Mesenchymal stem cell (in vitro differentiated cells and primary cell): ENCODE measurements at regions not wholly inside any gene's neighbourhood (a gene's known extent, or its start where the extent isn't known, plus 50 kb on each side); places are given as distances from the start of the nearest gene placed in this dataset.
"Not testable (repeated sequence)": the region's sequence is repeated elsewhere in the genome, so short reads cannot be mapped to it uniquely, and the experiment has no call there.

Source experiments
- DNase-seq: peaks from one replicate; pipeline ENCODE4 v3.0.0-alpha.2; 2013
- H2AFZ ChIP-seq: one replicate; pipeline ENCODE4 v1.6.1; 2013; ENCODE audit warnings: low read depth, mild to moderate bottlenecking, control low read depth, inconsistent platforms, low read length, moderate library complexity
- H2AK5ac ChIP-seq: 2 replicates; pipeline ENCODE4 v1.6.1; 2013; ENCODE audit warnings: low read length, moderate library complexity, mild to moderate bottlenecking, inconsistent platforms; ENCODE audit not compliant: severe bottlenecking
- H2BK120ac ChIP-seq: one replicate; pipeline ENCODE4 v1.6.1; 2013; ENCODE audit warnings: low read depth, mild to moderate bottlenecking, inconsistent platforms, low read length, moderate library complexity
- H2BK12ac ChIP-seq, 2 experiments: one replicate each; pipeline ENCODE4 v1.6.1; 2013; ENCODE audit warnings: inconsistent platforms in 2 of 2, low read length in 2 of 2, mild to moderate bottlenecking in 2 of 2, moderate library complexity in 2 of 2, control low read depth in 1 of 2
- H2BK15ac ChIP-seq: one replicate; pipeline ENCODE4 v1.6.1; 2013; ENCODE audit warnings: mild to moderate bottlenecking, low read depth, inconsistent platforms; ENCODE audit not compliant: poor library complexity, severe bottlenecking
- H2BK5ac ChIP-seq: 2 replicates; pipeline ENCODE4 v1.6.1; 2013; ENCODE audit warnings: low read depth, mild to moderate bottlenecking, low read length, control low read depth, inconsistent platforms; ENCODE audit not compliant: poor library complexity, severe bottlenecking
- H3K14ac ChIP-seq, 2 experiments: one replicate each; pipeline ENCODE4 v1.6.1; 2013; ENCODE audit warnings: inconsistent platforms in 2 of 2, low read length in 2 of 2, control low read depth in 1 of 2, mild to moderate bottlenecking in 1 of 2, moderate library complexity in 1 of 2
- H3K18ac ChIP-seq, 2 experiments: one replicate each; pipeline ENCODE4 v1.6.1; 2013; ENCODE audit warnings: inconsistent platforms in 2 of 2, low read length in 2 of 2, control low read depth in 1 of 2, low read depth in 1 of 2, mild to moderate bottlenecking in 1 of 2
- H3K23ac ChIP-seq, 2 experiments: one replicate each; pipeline ENCODE4 v1.6.1; 2013; ENCODE audit warnings: inconsistent platforms in 2 of 2, low read length in 2 of 2, mild to moderate bottlenecking in 2 of 2, moderate library complexity in 2 of 2, control low read depth in 1 of 2
- H3K27ac ChIP-seq: 2 replicates; pipeline ENCODE4 v1.5.1; 2013; ENCODE audit warnings: mild to moderate bottlenecking, moderate library complexity, low read length, control low read depth, inconsistent platforms; ENCODE audit not compliant: poor library complexity, severe bottlenecking
- H3K27me3 ChIP-seq, 2 experiments: 2 replicates each; pipeline versions ENCODE4 v1.6.1 to v1.7.0; 2013; ENCODE audit warnings: low read length in 2 of 2, mild to moderate bottlenecking in 2 of 2, moderate library complexity in 2 of 2, control low read depth in 1 of 2, inconsistent platforms in 1 of 2; ENCODE audit not compliant: control insufficient read depth in 1 of 2, insufficient read depth in 1 of 2
- H3K36me3 ChIP-seq, 2 experiments: 2 replicates each; pipeline versions ENCODE4 v1.6.1 to v1.7.0; 2013; ENCODE audit warnings: low read length in 2 of 2, control low read depth in 1 of 2, inconsistent platforms in 1 of 2, low read depth in 1 of 2, mild to moderate bottlenecking in 1 of 2; ENCODE audit not compliant: insufficient read depth in 2 of 2, control insufficient read depth in 1 of 2
- H3K4ac ChIP-seq, 2 experiments: one replicate each; pipeline ENCODE4 v1.6.1; 2013; ENCODE audit warnings: inconsistent platforms in 2 of 2, low read length in 2 of 2, mild to moderate bottlenecking in 2 of 2, moderate library complexity in 2 of 2, control low read depth in 1 of 2, low read depth in 1 of 2
- H3K4me1 ChIP-seq: 2 replicates; pipeline ENCODE4 v1.6.1; 2013; ENCODE audit warnings: low read depth, low read length, control low read depth; ENCODE audit not compliant: control insufficient read depth, insufficient read depth
- H3K4me2 ChIP-seq: 2 replicates; pipeline ENCODE4 v1.6.1; 2013; ENCODE audit warnings: low read length, mild to moderate bottlenecking, inconsistent platforms; ENCODE audit not compliant: poor library complexity, severe bottlenecking
- H3K4me3 ChIP-seq, 2 experiments: 2 replicates each; pipeline versions ENCODE4 v1.5.1 to v1.7.0; 2013; ENCODE audit warnings: low read length in 2 of 2, mild to moderate bottlenecking in 2 of 2, control low read depth in 1 of 2, low read depth in 1 of 2; ENCODE audit not compliant: insufficient read depth in 1 of 2
- H3K79me1 ChIP-seq: replicated peaks from 2 replicates; pipeline ENCODE4 v1.6.1; 2013; ENCODE audit warnings: mild to moderate bottlenecking, control low read depth, low read length, inconsistent platforms; ENCODE audit not compliant: poor library complexity, severe bottlenecking
- H3K9ac ChIP-seq: 2 replicates; pipeline ENCODE4 v1.7.0; 2013; ENCODE audit warnings: mild to moderate bottlenecking, low read length, moderate library complexity
- H3K9me3 ChIP-seq: 2 replicates; pipeline ENCODE4 v1.7.0; 2013; ENCODE audit warnings: mild to moderate bottlenecking, low read length; ENCODE audit not compliant: control insufficient read depth
- H4K8ac ChIP-seq: one replicate; pipeline ENCODE4 v1.6.1; 2013; ENCODE audit warnings: inconsistent platforms, mild to moderate bottlenecking, low read length, moderate library complexity
- H4K91ac ChIP-seq: one replicate; pipeline ENCODE4 v1.6.1; 2013; ENCODE audit warnings: mild to moderate bottlenecking, low read length, inconsistent platforms
- WGBS: methylation state at CpG from one replicate; pipeline ENCODE4 v1.1.7; 2013; ENCODE audit warnings: mixed read lengths; 5-methylcytosine and 5-hydroxymethylcytosine counted together

- H4K8ac ChIP-seq, H3K4me3 ChIP-seq, H3K27me3 ChIP-seq, H2BK5ac ChIP-seq, H3K23ac ChIP-seq, H3K14ac ChIP-seq, H2BK15ac ChIP-seq, H3K9ac ChIP-seq, H2BK12ac ChIP-seq, H4K91ac ChIP-seq, H2AFZ ChIP-seq, H3K4me1 ChIP-seq, H2AK5ac ChIP-seq, H3K27ac ChIP-seq, DNase-seq, H2BK120ac ChIP-seq, H3K79me1 ChIP-seq, H3K18ac ChIP-seq, H3K4ac ChIP-seq, H3K36me3 ChIP-seq, H3K4me2 ChIP-seq: not testable (repeated sequence)
- H3K9me3 ChIP-seq: peaks cover 23% of the 10 kb centered on the region
- WGBS: no CpG with 5 or more reads among the region's 1 CpG
Observed at GRCh38 chr6:67879928-67880327, 755.2 kb upstream of the ADGRB3 start.

- no CpG with 5 or more reads among the region's 1 CpG for WGBS
- not testable (repeated sequence) for H3K4ac ChIP-seq, H3K79me1 ChIP-seq, H3K27ac ChIP-seq, H3K18ac ChIP-seq, H3K36me3 ChIP-seq, H4K91ac ChIP-seq, H2AK5ac ChIP-seq, H4K8ac ChIP-seq, H3K14ac ChIP-seq, H2BK5ac ChIP-seq, H3K23ac ChIP-seq, H3K27me3 ChIP-seq, H2BK15ac ChIP-seq, H3K4me2 ChIP-seq, H2BK12ac ChIP-seq, H2AFZ ChIP-seq, DNase-seq, H3K9ac ChIP-seq, H3K4me3 ChIP-seq, H3K4me1 ChIP-seq
- Histone ChIP-seq H2BK120ac (peak overlapping the region; percentile 34), H3K9me3 (peaks cover 23% of the 10 kb centered on the region)
Observed at GRCh38 chr6:67879105-67879904, 755.8 kb upstream of the ADGRB3 start.

GRCh38 chr6:67878216-67878615 is 756.9 kb upstream of the ADGRB3 start:
- peaks cover 18% of the 10 kb centered on the region for H3K9me3 ChIP-seq
- not testable (repeated sequence) for H3K4me1 ChIP-seq, H3K23ac ChIP-seq, H3K27me3 ChIP-seq, H3K79me1 ChIP-seq, H2AFZ ChIP-seq, H2BK12ac ChIP-seq, H2BK5ac ChIP-seq, H2BK15ac ChIP-seq, H3K9ac ChIP-seq, DNase-seq, H3K4me3 ChIP-seq, H2BK120ac ChIP-seq, H3K4me2 ChIP-seq, H3K14ac ChIP-seq, H4K8ac ChIP-seq, H3K18ac ChIP-seq, H4K91ac ChIP-seq, H3K36me3 ChIP-seq, H3K4ac ChIP-seq, H2AK5ac ChIP-seq, H3K27ac ChIP-seq
- WGBS: 94% methylated on average over 7 of the region's 7 CpGs

GRCh38 chr6:67877288-67877687 is 757.8 kb upstream of the ADGRB3 start:
- Histone ChIP-seq H3K36me3 (no peaks in the 10 kb centered on the region), H3K4me1 (peaks cover 2% of the 10 kb centered on the region), H2BK15ac (no peak overlapping the region), H3K14ac (no peak overlapping the region), H3K9ac (no peak overlapping the region), H2BK120ac (no peak overlapping the region), H4K8ac (no peak overlapping the region), H3K4me3 (no peak overlapping the region), H4K91ac (no peak overlapping the region), H3K27ac (no peak overlapping the region), H3K18ac (no peak overlapping the region), H2BK12ac (no peak overlapping the region), H3K23ac (no peak overlapping the region), H3K27me3 (no peaks in the 10 kb centered on the region), H3K79me1 (no peaks in the 10 kb centered on the region), H3K9me3 (peaks cover 12% of the 10 kb centered on the region), H3K4me2 (no peak overlapping the region), H2AK5ac (no peak overlapping the region), H2BK5ac (no peak overlapping the region), H3K4ac (no peak overlapping the region), H2AFZ (no peak overlapping the region)
- WGBS: 93% methylated on average over 2 of the region's 2 CpGs
- DNase-seq: no peak
